22Rv1 (cell line): ENCODE measurements at regions not wholly inside any gene's neighbourhood (a gene's known extent, or its start where the extent isn't known, plus 50 kb on each side); places are given as distances from the start of the nearest gene placed in this dataset.

Experiments used
- H3K27ac ChIP-seq: fragments of 450-650 bp; 2 replicates; pipeline ENCODE4 v1.5.1; 2017
- ZFX ChIP-seq: fragments of 450-650 bp; IDR thresholded peaks from 2 replicates; pipeline ENCODE4 v1.6.1; 2017; ENCODE audit warnings: antibody characterized with exemption, borderline replicate concordance
- TF ChIP-seq, protein P1 (sequence below): fragments of 450-650 bp; IDR thresholded peaks from 2 replicates; pipeline ENCODE4 v1.5.1; 2017; ENCODE audit warnings: mild to moderate bottlenecking

DNA sequence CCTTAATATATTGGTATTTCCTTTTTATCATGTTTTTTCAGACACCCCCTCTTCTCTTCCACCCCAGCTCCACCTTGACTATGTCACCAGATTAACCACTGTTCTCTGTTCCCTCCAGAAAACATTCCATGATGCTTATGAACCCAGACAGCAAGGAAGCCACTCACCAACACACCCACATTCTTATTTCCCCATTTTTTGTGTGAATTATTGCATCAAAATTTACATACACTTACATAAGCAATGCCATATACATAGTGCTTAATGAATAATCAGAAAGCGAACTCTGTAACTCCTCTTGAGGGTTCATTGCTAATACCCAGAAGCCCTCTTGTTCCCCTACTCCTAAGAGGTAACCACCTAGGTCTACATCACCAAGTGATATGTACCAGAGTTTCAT lies 182.3 kb upstream of the CDYL start:
- TF ChIP-seq ZFX: no peak
- TF ChIP-seq, protein P1, sequence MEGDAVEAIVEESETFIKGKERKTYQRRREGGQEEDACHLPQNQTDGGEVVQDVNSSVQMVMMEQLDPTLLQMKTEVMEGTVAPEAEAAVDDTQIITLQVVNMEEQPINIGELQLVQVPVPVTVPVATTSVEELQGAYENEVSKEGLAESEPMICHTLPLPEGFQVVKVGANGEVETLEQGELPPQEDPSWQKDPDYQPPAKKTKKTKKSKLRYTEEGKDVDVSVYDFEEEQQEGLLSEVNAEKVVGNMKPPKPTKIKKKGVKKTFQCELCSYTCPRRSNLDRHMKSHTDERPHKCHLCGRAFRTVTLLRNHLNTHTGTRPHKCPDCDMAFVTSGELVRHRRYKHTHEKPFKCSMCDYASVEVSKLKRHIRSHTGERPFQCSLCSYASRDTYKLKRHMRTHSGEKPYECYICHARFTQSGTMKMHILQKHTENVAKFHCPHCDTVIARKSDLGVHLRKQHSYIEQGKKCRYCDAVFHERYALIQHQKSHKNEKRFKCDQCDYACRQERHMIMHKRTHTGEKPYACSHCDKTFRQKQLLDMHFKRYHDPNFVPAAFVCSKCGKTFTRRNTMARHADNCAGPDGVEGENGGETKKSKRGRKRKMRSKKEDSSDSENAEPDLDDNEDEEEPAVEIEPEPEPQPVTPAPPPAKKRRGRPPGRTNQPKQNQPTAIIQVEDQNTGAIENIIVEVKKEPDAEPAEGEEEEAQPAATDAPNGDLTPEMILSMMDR: no peak
- H3K27ac ChIP-seq: no peak overlapping the region

DNA sequence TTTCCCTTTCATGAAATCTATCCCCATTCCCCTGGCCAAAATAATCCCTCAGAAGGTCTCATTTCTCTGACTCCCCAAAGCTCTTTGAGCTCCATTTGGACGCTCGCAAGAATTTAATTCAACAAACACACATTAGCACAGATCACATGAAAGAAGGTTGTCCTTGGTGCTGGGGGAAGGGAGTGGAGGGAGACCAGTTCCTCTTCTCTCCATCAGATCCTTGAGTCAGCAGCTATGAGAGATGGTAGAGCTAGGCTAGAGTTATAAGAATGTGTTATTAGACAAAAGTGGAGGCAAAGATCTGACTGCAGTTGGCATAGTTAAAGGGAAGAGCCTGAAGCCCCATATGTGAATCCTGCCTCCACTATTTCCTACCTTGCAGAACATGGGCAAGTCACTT lies 184.2 kb upstream of the CDYL start:
- no peak overlapping the region for H3K27ac ChIP-seq
- TF ChIP-seq, protein P1: no peak
- no peak for TF ChIP-seq ZFX

DNA sequence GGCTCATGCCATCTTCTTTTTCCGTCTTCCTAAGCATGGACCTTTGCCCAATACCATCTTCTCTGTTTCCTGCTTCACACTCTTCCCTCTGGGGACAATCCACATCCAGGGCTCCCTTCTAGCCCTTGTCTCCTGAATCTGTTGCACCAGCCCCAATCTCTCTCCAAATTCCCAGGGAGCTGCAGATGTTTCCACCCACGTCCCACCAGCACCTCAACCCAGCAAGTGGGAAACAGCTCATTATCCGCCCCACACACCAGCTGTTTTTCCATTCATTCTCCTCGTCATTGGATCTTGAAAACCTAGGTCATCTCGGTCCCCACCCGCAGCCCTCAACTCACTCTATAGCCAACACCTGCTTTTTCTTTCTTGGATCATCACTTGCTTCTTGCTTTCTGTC lies 185.0 kb upstream of the CDYL start:
- TF ChIP-seq, protein P1: no peak
- no peak for TF ChIP-seq ZFX
- no peak overlapping the region for H3K27ac ChIP-seq

DNA sequence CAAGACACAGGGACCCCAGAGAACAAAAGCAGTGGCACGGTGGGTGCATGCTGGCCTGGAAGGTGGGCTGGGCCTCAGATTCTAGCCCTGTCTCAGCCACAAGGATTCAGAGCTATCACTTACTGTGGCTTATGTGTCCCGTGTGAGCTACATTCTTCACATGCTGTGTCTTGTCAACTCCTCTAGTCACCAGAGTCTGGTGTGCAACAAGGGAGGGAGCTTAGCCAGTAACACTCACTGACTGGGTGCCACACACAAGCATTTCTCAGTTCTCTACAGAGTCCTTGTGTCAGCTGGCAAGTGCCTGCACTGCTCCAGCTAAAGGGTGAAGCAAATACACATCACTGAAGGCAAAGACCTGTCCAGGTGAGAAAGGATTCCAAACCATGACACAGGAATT lies 186.9 kb upstream of the CDYL start:
- TF ChIP-seq, protein P1: no peak
- TF ChIP-seq ZFX: no peak
- no peak overlapping the region for H3K27ac ChIP-seq

DNA sequence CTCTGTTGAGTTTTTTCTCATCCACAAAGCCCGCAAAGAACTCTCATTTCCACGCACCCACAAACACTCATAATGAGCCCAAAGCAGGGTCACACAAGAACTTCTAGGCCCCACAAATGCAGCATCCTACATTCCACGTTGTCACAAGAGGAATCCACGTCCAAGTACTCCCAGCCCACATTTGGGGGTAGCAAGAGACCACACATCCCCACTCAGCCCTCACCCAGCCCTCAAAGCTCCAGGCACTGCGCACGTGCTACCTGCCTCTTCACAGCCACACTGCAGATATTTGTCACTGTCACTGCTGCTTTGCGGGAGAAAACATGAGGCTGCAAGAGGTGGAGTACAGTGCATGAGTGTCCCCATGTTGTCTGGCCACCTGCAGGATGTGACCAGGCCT lies 187.6 kb upstream of the CDYL start:
- TF ChIP-seq, protein P1: no peak
- TF ChIP-seq ZFX: no peak
- no peak overlapping the region for H3K27ac ChIP-seq

DNA sequence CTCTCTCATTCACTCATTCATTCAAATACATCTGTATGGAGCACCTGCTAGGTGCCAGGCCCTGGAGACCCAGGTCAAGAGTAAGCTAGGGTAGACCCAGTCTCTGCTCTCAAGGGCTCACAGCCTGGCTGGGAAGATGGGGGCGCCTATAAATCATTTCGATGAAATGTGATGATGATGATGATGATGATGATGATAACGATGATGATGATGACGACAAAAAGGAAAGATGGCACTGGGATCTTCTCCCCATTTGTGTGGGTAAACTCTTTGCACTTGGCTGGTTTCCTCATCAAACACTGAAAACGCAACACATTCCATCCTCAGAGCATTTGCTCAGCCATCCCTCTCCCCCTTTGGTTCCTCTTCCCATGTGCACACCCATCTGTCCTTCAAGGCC lies 188.0 kb upstream of the CDYL start:
- no peak overlapping the region for H3K27ac ChIP-seq
- TF ChIP-seq, protein P1: no peak
- TF ChIP-seq ZFX: no peak

DNA sequence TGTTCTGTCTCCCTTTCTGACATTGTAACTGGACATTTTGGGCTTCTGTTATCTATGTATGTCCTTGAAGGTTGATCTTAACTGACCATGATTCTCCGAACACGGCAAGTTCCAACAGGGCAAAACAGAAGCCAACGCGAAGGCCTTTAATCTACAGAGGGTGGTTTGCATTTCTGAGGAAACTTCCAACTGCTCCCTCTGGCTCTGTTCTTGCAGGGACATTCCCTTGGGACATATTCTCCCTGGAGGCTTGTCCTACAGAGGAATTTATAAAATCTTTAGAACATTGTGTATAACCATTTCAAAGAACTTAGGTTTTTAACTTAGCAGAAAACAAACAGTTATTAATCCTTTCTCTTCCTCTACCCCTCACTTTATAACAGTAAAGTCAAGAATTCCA lies 189.0 kb upstream of the CDYL start:
- TF ChIP-seq, protein P1: no peak
- no peak for TF ChIP-seq ZFX
- H3K27ac ChIP-seq: no peak overlapping the region
